ENCODE measurements at regions not wholly inside any gene's neighbourhood (a gene's known extent, or its start where the extent isn't known, plus 50 kb on each side); places are given as distances from the start of the nearest gene placed in this dataset.

DNA sequence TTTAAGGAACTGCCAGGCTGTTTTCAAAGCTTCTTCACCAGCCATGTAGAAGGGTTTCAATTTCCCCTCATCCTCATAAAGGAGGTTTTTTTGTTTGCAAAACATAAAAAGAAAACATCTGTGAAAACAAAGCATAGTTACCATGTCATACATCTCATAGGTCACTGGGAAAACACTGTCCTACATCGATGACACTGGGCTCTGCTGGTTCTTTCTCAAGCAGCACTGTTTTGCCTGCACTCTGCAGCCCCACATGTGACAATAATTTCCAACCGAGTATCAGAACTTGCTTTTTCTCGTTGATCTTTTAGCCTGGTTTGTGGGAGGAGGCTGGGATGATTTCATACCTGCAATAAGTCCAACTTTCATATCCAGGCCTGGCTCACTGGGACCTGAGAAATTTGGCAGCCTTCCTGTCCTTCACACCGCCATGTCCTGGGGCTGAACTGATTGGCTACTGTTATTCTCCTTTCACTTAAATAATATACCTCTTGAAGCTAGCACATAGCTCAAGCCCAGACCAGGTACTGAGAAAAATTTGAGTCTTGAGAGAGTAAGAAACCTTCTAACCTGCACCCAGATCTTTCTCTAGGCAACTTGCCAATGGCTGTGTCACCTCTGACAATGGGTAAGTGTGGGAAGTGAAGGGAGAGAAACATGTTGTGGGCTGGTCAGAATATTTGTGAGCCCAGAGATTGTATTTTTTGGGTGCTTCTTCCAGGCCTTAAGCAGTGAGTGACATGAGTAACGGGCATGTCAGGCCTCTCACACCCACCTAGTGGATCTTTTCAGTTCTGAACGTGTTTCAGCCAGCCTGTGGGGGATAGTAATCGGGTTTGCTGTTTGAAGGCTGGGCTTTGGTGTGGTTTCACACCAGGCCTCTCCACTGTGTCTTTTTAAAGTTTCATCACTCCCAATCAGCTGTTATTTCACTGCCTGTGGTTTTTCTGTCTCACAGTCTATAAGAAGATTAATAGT is 502.8 kb downstream of the NTRK2 start:
- TF ChIP-seq CTCF (IDR thresholded peaks at IDR 0.05) (no peak), POLR2AphosphoS5 (IDR thresholded peaks at IDR 0.05; ENCODE audit: low read depth, low read length) (no peak)
- TF ChIP-seq, protein P1, sequence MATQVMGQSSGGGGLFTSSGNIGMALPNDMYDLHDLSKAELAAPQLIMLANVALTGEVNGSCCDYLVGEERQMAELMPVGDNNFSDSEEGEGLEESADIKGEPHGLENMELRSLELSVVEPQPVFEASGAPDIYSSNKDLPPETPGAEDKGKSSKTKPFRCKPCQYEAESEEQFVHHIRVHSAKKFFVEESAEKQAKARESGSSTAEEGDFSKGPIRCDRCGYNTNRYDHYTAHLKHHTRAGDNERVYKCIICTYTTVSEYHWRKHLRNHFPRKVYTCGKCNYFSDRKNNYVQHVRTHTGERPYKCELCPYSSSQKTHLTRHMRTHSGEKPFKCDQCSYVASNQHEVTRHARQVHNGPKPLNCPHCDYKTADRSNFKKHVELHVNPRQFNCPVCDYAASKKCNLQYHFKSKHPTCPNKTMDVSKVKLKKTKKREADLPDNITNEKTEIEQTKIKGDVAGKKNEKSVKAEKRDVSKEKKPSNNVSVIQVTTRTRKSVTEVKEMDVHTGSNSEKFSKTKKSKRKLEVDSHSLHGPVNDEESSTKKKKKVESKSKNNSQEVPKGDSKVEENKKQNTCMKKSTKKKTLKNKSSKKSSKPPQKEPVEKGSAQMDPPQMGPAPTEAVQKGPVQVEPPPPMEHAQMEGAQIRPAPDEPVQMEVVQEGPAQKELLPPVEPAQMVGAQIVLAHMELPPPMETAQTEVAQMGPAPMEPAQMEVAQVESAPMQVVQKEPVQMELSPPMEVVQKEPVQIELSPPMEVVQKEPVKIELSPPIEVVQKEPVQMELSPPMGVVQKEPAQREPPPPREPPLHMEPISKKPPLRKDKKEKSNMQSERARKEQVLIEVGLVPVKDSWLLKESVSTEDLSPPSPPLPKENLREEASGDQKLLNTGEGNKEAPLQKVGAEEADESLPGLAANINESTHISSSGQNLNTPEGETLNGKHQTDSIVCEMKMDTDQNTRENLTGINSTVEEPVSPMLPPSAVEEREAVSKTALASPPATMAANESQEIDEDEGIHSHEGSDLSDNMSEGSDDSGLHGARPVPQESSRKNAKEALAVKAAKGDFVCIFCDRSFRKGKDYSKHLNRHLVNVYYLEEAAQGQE (IDR thresholded peaks at IDR 0.05; ENCODE audit: insufficient read depth in 1 of 2, low read depth in 2 of 2, low read length in 1 of 2) = no peak
